ENCODE measurements at regions not wholly inside any gene's neighbourhood (a gene's known extent, or its start where the extent isn't known, plus 50 kb on each side); places are given as distances from the start of the nearest gene placed in this dataset.

DNA sequence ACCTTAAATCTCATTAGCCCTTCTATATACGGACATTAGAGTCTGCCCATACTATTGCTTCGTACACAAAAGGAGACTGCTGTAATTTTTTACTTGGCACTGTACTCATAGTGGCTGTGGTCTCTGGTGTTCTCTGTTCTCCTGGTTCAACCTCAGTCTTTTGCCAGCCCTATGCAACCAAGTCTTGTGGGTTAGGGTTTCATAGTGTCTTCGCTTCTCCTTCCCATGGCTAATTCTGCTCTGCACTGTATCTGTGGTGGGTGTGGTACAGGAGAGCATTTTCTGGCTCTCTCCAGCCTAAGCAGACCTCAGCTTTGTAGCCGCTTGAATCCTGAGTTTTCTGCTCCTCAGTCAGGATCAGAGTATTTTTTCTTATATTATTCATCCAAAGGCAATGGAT lies 981.2 kb downstream of the SQOR start:
- no peak overlapping the region for H3K27ac ChIP-seq (ENCODE audit: low read depth, low read length, poor library complexity, severe bottlenecking)
- no peaks in the 10 kb centered on the region for H4K20me1 ChIP-seq (ENCODE audit: insufficient read depth, low read length)
- H3K9me3 ChIP-seq (ENCODE audit: low read length): no peaks in the 10 kb centered on the region
- TF ChIP-seq EZH2 (IDR thresholded peaks at IDR 0.05; ENCODE audit: borderline replicate concordance, low read length) (no peak), CTCF (IDR thresholded peaks at IDR 0.05; ENCODE audit: low read length) (no peak)
- no peak overlapping the region for H3K9ac ChIP-seq (ENCODE audit: low read length)
- no peaks in the 10 kb centered on the region for H3K79me2 ChIP-seq (ENCODE audit: insufficient read depth, low read length)
- no peak overlapping the region for H3K4me3 ChIP-seq (ENCODE audit: low read depth, low read length, poor library complexity, severe bottlenecking)
- H3K4me1 ChIP-seq (ENCODE audit: insufficient read depth, low read length, severe bottlenecking): no peaks in the 10 kb centered on the region
- H2AFZ ChIP-seq (ENCODE audit: low read length): no peak overlapping the region
- no peaks in the 10 kb centered on the region for H3F3A ChIP-seq (ENCODE audit: insufficient read depth, low read length)
- H3K9me2 ChIP-seq (ENCODE audit: low read depth, low read length): no peaks in the 10 kb centered on the region
- H3K4me2 ChIP-seq (ENCODE audit: low read length): no peak overlapping the region
- H3K36me3 ChIP-seq (ENCODE audit: insufficient read depth, low read length): no peaks in the 10 kb centered on the region
- H3K27me3 ChIP-seq (ENCODE audit: insufficient read depth, low read length): no peaks in the 10 kb centered on the region

DNA sequence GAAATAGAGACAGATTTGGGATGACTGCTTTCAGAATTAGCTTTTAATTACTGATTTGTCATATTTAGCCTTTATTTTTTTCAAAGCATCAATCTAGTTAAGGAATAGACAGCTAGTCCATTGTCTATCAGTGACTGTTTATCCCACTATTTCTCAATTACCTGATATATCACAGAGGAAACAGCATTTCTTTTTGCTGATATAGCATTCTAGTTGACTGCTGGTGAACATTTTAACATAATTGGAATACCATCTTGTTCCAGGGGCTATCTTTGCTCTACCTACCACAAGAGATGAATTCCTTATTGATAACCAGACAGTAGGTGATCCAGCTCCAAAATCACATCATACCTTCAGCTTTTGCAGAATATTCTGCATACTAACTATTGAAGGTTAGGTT lies 982.7 kb downstream of the SQOR start:
- H3K4me2 ChIP-seq (ENCODE audit: low read length): no peak overlapping the region
- TF ChIP-seq CTCF (IDR thresholded peaks at IDR 0.05; ENCODE audit: low read length) (no peak), EZH2 (IDR thresholded peaks at IDR 0.05; ENCODE audit: borderline replicate concordance, low read length) (no peak)
- no peaks in the 10 kb centered on the region for H3F3A ChIP-seq (ENCODE audit: insufficient read depth, low read length)
- no peak overlapping the region for H2AFZ ChIP-seq (ENCODE audit: low read length)
- no peaks in the 10 kb centered on the region for H4K20me1 ChIP-seq (ENCODE audit: insufficient read depth, low read length)
- H3K9ac ChIP-seq (ENCODE audit: low read length): no peak overlapping the region
- H3K9me3 ChIP-seq (ENCODE audit: low read length): no peaks in the 10 kb centered on the region
- H3K79me2 ChIP-seq (ENCODE audit: insufficient read depth, low read length): no peaks in the 10 kb centered on the region
- H3K27ac ChIP-seq (ENCODE audit: low read depth, low read length, poor library complexity, severe bottlenecking): no peak overlapping the region
- no peaks in the 10 kb centered on the region for H3K9me2 ChIP-seq (ENCODE audit: low read depth, low read length)
- no peaks in the 10 kb centered on the region for H3K27me3 ChIP-seq (ENCODE audit: insufficient read depth, low read length)
- no peak overlapping the region for H3K4me3 ChIP-seq (ENCODE audit: low read depth, low read length, poor library complexity, severe bottlenecking)
- H3K4me1 ChIP-seq (ENCODE audit: insufficient read depth, low read length, severe bottlenecking): no peaks in the 10 kb centered on the region
- no peaks in the 10 kb centered on the region for H3K36me3 ChIP-seq (ENCODE audit: insufficient read depth, low read length)

- no peaks in the 10 kb centered on the region for H3K9me3 ChIP-seq (ENCODE audit: low read length)
- no peak overlapping the region for H3K9ac ChIP-seq (ENCODE audit: low read length)
- no peaks in the 10 kb centered on the region for H3K79me2 ChIP-seq (ENCODE audit: insufficient read depth, low read length)
- no peaks in the 10 kb centered on the region for H4K20me1 ChIP-seq (ENCODE audit: insufficient read depth, low read length)
- H3F3A ChIP-seq (ENCODE audit: insufficient read depth, low read length): no peaks in the 10 kb centered on the region
- H3K36me3 ChIP-seq (ENCODE audit: insufficient read depth, low read length): no peaks in the 10 kb centered on the region
- H3K9me2 ChIP-seq (ENCODE audit: low read depth, low read length): no peaks in the 10 kb centered on the region
- H3K27ac ChIP-seq (ENCODE audit: low read depth, low read length, poor library complexity, severe bottlenecking): no peak overlapping the region
- no peak overlapping the region for H3K4me3 ChIP-seq (ENCODE audit: low read depth, low read length, poor library complexity, severe bottlenecking)
- no peak for TF ChIP-seq CTCF (IDR thresholded peaks at IDR 0.05; ENCODE audit: low read length)
- TF ChIP-seq EZH2 (IDR thresholded peaks at IDR 0.05; ENCODE audit: borderline replicate concordance, low read length): no peak
- no peaks in the 10 kb centered on the region for H3K4me1 ChIP-seq (ENCODE audit: insufficient read depth, low read length, severe bottlenecking)
- no peak overlapping the region for H3K4me2 ChIP-seq (ENCODE audit: low read length)
- no peak overlapping the region for H2AFZ ChIP-seq (ENCODE audit: low read length)
- H3K27me3 ChIP-seq (ENCODE audit: insufficient read depth, low read length): no peaks in the 10 kb centered on the region
Measured at GRCh38 chr15:46618984-46619383, 984.2 kb downstream of the SQOR start.
